Left lobe of liver (tissue), 2 donors: ENCODE measurements at regions not wholly inside any gene's neighbourhood (a gene's known extent, or its start where the extent isn't known, plus 50 kb on each side); places are given as distances from the start of the nearest gene placed in this dataset.
"Not testable (repeated sequence)": the region's sequence is repeated elsewhere in the genome, so short reads cannot be mapped to it uniquely, and the experiment has no call there.

Experiments
- ATAC-seq: fragments of 200-7000 bp; cut with Tn5 transposase; one replicate; pipeline ENCODE4 v1.9.1; 2020; ENCODE audit warnings: mild to moderate bottlenecking, moderate library complexity
- DNase-seq: peaks from one replicate; pipeline ENCODE4 v3.0.0-alpha.2; 2020; ENCODE audit warnings: low spot score
- donor health status: DM: no; HTN: no; CAD: no; lungs with moderate emphysema.
- donor health status: DM: no; HTN: yes; CAD: no.

DNA sequence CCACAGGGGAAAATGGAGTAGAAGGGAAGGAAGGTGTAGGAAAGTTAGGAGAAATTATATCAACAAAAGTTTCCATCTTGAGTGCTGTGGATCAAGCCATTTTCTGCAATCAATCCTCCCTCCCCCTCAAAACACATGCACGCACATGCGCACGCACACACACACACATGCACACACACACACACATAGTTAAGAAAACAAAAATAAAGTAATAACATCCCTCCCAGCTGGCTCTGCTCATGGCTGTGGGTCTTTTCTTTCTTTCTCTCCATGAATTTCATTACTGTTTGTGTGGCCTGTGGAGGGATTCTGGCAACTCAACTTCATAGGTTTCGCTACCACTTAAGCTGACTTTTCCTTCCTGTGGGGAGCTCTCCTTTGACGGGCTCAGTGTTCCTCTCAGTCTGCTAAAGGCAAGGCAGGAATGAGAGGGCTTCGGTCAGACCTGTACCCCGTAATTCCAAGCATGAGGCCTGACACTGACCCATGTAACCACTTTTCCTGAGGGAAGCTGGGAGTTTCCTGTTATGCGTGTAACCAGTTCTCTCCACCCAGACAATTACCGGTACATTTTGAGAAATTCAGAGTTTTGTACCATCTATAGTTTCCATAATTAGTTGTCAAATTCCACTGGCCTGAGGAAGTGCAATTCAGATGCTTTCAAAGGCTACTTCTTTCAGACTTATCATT lies 79.8 kb downstream of the ZNF92 start:
- no peak for DNase-seq
- no peak for ATAC-seq

DNA sequence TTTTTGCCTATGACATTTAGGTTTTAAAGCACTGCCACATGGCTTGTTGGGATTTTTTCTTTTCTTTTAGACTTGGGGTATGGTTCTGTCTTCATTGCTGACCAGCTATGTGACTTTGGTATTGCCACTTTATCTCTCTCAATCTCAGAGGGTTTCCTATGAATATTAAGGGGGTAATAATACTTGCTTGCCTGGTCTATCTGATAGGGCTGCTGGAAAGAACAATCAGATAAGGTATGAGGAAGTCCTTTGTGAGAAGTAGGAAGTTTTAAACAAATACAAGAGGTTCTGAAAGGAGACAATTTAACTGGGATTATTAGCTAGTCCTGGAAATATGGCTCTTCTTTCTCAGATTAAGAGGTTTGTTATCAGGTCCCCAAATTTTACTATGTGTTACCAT lies 80.8 kb downstream of the ZNF92 start:
- ATAC-seq, result no peak
- DNase-seq, result no peak

DNA sequence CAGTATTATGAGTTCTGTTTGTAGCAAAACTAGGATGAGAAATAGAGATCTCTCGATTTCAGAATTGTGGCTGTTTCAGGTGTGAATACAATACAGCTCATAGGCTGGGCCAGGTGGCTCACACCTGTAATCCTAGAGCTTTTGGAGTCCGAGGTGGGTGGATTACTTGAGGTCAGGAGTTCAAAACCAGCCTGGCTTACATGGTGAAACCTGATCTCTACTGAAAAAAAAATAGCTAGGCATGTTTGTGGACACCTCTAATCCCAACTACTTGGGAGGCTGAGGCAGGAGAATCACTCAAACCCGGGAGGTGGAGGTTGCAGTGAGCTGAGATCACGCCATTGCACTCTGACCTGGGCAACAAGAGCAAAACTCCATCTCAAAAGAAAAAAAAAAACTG lies 81.4 kb downstream of the ZNF92 start:
- ATAC-seq, DNase-seq: not testable (repeated sequence)

DNA sequence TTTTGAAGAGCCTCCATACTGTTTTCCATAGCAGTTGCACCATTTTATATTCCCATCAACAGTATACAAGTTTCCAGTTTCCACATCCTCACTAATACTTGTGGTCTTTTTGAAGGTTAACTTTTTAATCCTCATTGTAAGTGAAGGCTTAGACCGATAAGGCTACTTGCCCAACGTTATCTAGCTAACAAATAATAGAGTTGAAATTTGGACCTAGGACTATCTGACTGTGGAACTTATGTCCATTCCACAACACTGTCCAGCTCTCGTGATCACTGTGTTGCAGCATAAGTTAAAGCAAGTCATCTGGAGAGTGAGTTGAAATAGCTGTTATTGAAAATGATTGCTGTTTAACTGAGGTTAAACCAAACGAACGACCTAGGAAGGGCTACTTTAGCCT lies 84.0 kb downstream of the ZNF92 start:
- ATAC-seq (peak; percentile 93), DNase-seq (no peak)

DNA sequence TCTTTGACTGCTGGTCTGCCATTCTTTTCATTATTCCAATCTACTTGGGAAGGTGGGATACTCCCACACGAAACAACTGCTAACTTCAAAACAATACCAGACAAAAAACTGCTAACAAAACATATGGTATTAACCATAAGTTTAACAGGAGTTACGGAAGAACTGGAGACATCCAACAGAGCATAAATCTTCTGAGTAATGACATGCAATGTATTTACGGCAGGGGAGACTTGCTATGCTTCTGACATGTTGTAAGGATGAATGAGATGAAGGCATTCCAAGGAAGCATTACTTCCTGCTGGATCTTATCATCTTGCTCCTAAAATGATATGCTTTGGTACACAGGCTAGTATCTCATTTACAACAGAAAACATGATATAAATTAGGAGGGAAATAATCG lies 85.8 kb downstream of the ZNF92 start:
- DNase-seq, result no peak
- no peak for ATAC-seq

DNA sequence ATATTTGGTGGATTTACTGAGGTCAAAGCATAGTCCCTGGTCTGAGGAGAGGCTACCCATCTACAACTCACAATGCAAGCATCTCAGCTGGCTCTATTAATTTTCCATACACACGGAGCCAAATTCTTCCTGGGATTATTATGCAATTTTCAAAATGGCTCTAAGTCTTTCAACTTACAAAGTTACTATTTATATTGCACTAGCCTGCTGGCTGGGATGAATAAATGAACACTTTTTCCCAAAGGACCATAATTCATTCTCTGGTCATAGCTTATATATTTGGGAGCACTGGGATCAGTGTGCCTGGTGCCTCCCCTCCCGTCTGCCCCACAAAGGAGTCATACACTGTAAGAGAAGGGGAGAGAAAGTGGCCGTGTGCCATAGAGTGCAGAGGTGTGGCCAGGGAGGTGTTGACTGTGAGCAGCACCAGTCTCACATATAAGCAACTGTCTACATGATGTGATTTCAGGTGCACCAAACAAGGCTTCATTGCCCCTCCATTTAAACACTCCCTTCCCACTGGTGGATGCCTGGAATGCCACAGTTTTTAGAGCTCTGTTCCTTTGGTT lies 88.6 kb downstream of the ZNF92 start:
- DNase-seq (no peak), ATAC-seq (no peak)

DNA sequence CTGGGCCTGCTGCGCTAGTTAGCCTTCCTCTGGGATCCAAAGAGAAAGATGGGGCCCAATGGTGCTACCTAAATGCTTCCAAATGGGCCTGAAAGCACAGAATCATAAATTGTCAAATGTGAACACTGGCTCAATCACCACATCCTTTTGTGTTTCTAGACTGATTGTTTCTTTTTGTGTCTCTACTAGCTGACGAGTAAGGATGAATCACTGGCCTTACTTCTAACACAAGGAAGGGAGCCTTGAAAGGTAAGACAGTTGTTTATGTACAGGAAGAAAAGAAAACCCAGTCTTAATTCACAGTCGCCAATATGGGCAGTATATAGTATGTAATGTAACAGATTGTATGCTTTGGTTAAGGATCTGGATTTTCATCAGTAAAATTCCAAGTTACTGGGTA lies 89.5 kb downstream of the ZNF92 start:
- no peak for DNase-seq
- no peak for ATAC-seq

DNA sequence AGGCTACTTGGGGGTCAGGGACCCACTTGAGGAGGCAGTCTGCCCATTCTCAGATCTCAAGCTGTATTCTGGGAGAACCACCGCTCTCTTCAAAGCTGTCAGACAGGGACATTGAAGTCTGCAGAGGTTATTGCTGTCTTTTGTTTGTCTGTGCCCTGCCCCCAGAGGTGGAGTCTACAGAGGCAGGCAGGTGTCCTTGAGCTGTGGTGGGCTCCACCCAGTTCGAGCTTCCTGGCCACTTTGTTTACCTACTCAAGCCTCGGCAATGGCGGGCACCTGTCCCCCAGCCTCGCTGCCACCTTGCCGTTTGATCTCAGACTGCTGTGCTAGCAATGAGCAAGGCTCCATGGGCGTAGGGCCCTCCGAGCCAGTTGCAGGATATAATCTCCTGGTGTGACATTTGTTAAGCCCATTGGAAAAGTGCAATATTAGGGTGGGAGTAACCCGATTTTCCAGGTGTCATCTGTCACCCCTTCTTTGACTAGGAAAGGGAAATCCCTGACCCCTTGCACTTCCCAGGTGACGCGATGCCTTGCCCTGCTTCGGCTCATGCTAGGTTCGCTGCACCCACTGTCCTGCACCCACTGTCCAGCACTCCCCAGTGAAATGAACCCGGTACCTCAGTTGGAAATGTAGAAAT lies 96.4 kb downstream of the ZNF92 start:
- not testable (repeated sequence) for ATAC-seq

DNA sequence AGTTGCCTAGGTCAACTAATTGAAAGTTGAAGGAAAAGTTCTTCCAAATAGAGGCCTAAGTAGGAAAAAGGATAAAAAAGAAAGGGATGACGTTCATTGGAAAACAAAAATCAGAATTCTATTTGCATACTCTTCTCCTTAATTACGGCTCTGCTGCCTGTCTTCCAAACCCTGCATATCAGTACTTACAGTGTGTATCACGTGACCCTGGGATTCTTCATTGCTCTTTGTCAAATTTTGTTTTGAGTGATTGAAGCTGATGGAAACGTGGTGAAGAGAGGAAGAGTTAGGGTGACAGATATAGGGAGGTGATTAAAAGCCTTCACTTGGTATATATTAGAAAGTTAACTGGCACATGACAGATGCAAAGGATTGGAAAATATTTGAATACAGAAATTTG lies 97.9 kb downstream of the ZNF92 start:
- no peak for ATAC-seq

More for the DNA sequence above, 96.4 kb downstream of the ZNF92 start:
- DNase-seq, result not testable (repeated sequence)

DNA sequence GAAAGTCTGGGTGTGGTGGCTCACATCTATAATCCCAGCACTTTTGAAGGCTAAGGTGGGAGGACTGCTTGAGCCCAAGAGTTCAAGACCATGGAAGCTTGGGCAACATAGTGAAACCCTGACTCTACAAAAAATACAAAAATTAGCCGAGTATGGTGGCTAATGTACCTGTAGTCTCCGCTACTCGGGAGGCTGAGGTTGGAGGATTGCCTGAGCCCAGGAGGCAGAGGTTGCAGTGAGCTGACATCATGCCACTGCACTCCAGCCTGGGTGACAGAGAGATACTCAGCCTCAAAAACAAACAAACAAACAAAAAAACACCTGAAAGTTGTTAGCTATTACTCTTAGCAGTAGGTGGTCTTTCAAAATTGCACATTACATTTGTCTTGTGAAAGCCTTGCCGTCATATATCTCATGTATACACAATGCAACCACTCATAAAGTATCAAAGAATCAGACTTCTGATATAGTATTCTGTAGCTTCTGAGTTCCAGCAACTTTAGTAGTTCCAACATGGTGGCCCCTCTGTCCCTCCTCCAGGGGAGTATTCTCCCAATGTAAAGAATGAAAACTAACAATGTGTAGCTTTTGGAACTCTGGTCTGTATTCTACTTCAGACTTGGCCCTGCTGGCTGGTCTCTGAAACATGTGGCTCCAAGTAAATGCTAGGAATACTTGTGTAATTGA lies 101.5 kb downstream of the ZNF92 start:
- ATAC-seq (no peak), DNase-seq (no peak)

More for the DNA sequence above, 97.9 kb downstream of the ZNF92 start:
- no peak for DNase-seq

DNA sequence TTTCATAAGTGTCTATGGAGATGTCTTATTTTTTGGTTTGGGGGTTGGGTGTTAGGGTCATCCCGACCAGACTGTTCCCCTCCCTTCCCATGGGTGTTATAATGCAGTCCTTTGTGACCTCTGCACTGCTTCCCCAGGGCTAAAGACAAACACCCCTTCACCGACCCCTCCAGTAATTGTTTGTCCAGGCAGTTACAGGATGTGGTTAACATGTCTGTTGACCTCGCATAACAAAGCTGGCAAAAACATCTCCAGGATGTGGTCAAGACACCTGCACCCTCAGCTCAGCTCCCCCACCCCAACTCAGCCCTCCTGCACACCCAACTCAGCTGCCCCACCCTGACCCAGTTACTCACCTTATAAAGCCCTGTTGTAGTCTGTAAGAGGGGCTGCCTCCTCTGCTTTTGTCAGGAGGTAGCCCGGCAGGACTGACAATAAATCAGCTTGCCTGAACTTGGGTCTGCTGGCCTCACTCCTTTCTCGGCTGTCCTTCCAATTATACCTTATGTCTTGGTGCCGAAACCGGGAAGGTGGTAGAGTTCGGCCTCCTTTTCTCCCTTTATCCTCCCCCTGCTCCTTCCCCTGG lies 102.2 kb downstream of the ZNF92 start:
- DNase-seq (no peak), ATAC-seq (no peak)

DNA sequence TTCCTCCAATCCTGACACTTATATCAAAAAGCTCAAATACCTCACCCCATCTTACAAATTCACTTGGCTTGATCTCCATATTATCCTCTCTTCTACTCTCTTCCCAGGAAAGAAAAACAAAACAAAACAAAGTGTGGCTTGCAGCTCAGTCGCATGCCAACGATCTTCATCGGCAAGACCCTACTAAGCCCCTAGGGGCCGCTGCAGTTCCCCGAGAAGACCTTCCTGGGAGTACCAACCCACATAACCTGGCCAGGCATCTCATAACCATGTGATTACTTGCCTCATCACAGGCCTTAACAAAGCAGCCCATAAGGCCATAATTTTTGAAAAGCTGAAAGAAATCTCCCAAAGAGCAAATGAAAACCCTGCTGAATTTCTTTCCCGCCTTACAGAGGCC lies 103.7 kb downstream of the ZNF92 start:
- no peak for DNase-seq

DNA sequence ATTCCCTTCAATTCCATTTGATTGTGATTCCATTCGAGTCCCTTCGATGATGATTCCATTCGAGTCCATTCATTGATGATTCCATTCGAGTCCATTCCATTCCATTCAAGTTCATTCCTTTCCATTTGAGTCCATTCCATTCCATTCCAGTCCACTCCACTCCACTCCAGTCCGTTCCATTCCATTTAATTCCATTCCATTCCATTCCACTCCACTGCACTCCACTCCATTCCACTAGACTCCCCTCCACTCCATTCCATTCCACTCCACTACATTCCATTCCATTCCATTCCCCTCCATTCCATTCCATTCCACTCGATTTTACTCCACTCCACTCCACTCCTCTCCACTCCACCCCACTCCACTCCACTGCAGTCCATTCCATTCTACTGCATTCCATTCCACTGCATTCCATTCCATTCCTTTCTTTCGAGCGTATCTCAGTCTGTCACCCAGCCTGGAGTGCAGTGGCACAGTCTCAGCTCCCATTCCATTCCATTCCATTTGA lies 115.7 kb downstream of the ZNF92 start:
- DNase-seq, result no peak
- no peak for ATAC-seq

More for the DNA sequence above, 103.7 kb downstream of the ZNF92 start:
- ATAC-seq, result peak; percentile 88

DNA sequence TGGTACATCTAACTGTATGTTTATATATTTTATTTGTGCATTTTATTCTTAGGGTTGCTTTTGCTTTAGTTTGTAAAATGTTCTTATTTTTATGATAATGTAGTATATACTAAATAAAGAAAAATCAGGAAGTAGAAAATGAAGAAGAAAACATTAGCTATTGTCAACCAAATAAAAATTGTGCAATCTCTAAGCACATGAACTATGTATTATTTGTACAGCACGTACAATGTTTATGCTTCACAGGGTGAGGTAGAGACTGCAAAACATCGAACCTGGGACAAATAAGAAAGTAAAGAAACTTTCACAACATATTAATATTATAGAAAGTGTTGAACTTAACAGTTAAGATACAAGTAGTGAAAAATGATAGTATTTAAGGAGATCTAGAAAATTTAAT lies 123.0 kb downstream of the ZNF92 start:
- not testable (repeated sequence) for DNase-seq

DNA sequence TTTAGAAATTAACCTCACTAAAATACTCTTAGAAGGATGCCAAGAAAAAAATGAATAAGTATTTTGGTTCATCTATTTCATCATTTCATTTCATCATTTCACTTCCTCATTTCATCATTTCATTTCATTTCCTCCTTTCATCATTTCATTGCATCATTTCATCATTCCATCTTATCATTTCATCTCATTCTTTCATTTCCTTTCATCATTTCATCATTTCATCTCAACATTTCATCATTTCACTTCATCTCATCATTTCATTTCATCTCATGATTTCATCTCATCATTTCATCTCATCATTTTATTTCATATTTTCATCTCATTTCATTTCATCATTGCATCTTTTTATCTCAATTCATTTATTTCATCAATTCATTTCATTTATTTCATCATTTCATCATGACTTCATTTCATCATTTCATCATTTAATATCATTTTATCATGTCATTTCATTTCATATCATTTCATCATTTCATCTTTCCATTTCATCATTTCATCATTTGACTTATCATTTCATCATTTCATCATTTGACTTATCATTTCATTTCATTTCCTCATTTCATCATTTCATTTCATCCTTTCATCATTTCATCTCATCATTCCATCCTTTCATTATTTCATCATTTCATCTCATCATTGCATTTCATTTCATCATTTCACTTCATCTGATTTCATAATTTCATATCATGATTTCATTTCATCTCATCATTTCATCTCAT lies 129.9 kb downstream of the ZNF92 start:
- ATAC-seq (no peak), DNase-seq (no peak)

More for the DNA sequence above, 123.0 kb downstream of the ZNF92 start:
- not testable (repeated sequence) for ATAC-seq

DNA sequence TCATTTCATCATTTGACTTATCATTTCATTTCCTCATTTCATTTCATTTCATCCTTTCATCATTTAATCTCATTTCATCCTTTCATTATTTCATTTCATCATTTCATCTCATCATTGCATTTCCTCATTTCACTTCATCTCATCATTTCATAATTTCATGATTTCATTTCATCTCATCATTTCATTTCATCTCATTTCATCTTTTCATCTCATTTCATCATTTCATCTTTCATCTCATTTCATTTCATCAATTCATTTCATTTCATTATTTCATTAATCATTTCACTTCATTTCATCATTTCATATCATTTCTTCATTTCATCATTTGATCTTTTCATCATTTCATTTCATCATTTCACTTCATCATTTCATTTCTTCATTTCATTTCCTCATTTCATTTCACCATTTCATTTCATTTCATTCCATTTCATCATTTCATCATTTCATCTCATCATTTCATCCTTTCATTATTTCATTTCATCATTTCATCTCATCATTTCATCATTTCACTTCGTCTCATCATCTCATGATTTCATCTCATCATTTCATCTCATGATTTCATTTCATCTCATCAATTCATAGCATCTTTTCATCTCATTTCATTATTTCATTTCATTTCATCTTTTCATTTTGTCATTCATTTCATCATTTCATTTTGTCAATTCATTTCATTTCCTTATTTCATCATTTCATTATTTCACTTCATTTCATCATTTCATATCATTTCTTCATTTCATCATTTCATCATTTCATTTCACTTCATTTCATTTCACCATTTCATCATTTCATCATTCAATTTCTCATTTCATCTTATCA lies 131.1 kb downstream of the ZNF92 start:
- DNase-seq, ATAC-seq: not testable (repeated sequence)

DNA sequence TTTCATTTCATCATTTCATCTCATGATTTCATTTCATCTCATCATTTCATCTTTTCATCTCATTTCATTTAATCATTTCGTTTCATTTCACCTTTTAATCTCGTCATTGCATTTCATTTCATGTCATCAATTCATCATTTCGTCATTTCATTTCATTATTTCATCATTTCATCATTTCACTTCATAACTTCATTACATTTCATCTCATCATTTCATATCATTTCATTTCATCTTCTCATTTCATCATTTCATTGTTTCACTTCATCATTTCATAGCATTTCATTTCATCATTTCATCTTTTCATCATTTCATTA lies 131.6 kb downstream of the ZNF92 start:
- ATAC-seq, DNase-seq: not testable (repeated sequence)

DNA sequence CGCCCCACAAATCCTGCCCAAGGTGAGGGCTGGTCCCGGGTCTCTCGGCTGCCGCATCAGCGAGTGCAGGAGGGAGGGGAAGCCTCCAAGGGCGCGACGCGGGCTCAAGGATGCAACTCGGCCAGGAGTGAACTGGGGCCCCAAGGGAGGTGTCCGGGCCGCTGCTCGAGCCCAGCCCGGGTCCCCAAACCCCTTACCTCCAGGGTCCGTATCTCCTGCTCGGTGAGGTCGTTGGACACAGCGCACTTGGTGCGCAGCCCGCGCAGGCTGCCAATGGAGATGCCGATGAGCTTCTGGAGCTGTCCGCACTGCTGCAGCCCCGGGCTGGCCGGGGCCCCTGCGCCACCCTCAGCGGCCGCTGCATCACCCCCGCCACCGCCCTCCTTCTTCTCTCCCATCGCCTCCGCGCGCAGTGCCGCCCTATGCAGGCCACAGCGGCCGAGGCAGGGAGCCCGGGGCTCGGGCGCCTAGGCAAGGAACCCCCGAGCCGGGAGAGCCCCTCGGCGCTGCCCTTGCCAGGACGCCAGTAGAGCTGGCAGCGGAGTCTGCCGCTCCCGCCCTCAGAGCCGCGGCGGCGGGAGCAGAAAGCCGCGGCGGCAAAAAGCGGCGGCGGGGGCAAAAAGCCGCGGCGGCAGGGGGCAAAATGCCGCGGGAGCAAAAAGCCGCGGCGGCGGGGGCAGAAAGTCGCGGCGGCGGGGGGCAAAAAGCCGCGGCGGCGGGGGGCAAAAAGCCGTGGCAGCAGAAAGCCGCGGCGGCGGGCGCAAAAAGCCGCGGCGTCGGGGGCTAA lies 135.1 kb downstream of the ZNF92 start:
- peak; percentile 87 for ATAC-seq
- DNase-seq, result peak; percentile 45
